Esophagus (tissue), 2 donors: ENCODE measurements at regions not wholly inside any gene's neighbourhood (a gene's known extent, or its start where the extent isn't known, plus 50 kb on each side); places are given as distances from the start of the nearest gene placed in this dataset.

Experiments
- H3K27ac ChIP-seq, 2 donors: one replicate each; pipeline ENCODE4 v1.5.1; 2013; ENCODE audit warnings: low read depth in 2 of 2, mild to moderate bottlenecking in 2 of 2, inconsistent platforms in 1 of 2, low read length in 1 of 2, moderate library complexity in 1 of 2
- H3K27me3 ChIP-seq, 2 donors: one replicate each; pipeline ENCODE4 v1.6.1; 2013; ENCODE audit warnings: low read length in 2 of 2, control low read depth in 1 of 2, mild to moderate bottlenecking in 1 of 2; ENCODE audit not compliant: insufficient read depth in 2 of 2, control insufficient read depth in 1 of 2
- H3K36me3 ChIP-seq, 2 donors: one replicate each; pipeline ENCODE4 v1.6.1; 2013; ENCODE audit warnings: low read length in 1 of 2; ENCODE audit not compliant: control insufficient read depth in 2 of 2, insufficient read depth in 2 of 2
- H3K4me1 ChIP-seq, 2 donors: one replicate each; pipeline ENCODE4 v1.6.1; 2013; ENCODE audit warnings: low read length in 1 of 2; ENCODE audit not compliant: control insufficient read depth in 2 of 2, insufficient read depth in 2 of 2
- H3K4me3 ChIP-seq, 2 donors: one replicate each; pipeline ENCODE4 v1.5.1; 2013; ENCODE audit warnings: low read length in 2 of 2, mild to moderate bottlenecking in 2 of 2, low read depth in 1 of 2, moderate library complexity in 1 of 2
- H3K9me3 ChIP-seq, 2 donors: one replicate each; pipeline ENCODE4 v1.6.1; 2013; ENCODE audit warnings: mild to moderate bottlenecking in 2 of 2, low read depth in 1 of 2, low read length in 1 of 2, moderate library complexity in 1 of 2; ENCODE audit not compliant: control insufficient read depth in 2 of 2, insufficient read depth in 1 of 2
- WGBS, 2 donors: extraction: QIAGEN DNeasy Blood & Tissue Kit; methylation state at CpG; one replicate each; pipeline ENCODE4 v1.1.7; 2013; 5-methylcytosine and 5-hydroxymethylcytosine counted together
- donor health status: healthy with polysubstance abuse.
- donor health status: Bipolar disorder and iron deficiency.

- Histone ChIP-seq H3K4me1 (peaks cover 5 to 10% of the 10 kb centered on the region in 2 donors), H3K27me3 (no peaks in the 10 kb centered on the region), H3K9me3 (peaks cover 0 to 3% of the 10 kb centered on the region in 2 donors), H3K4me3 (no peak overlapping the region), H3K36me3 (no peaks in the 10 kb centered on the region), H3K27ac (no peak overlapping the region)
- 95 to 96% methylated on average over 44 of the region's 44 CpGs for WGBS, 2 donors
These were observed 420.0 kb upstream of the MYT1L start for GRCh38 chr2:2750867-2751714.

GRCh38 chr2:2749206-2749598, 418.1 kb upstream of the MYT1L start:
- Histone ChIP-seq H3K4me1 (peaks cover 5 to 10% of the 10 kb centered on the region in 2 donors), H3K4me3 (no peak overlapping the region), H3K27me3 (no peaks in the 10 kb centered on the region), H3K36me3 (no peaks in the 10 kb centered on the region), H3K27ac (no peak overlapping the region), H3K9me3 (peaks cover 0 to 3% of the 10 kb centered on the region in 2 donors)
- 90 to 93% methylated on average over 9 of the region's 9 CpGs for WGBS, 2 donors

GRCh38 chr2:2748399-2749205, 417.5 kb upstream of the MYT1L start:
- Histone ChIP-seq H3K4me1 (peaks cover 5 to 10% of the 10 kb centered on the region in 2 donors), H3K9me3 (peaks cover 0 to 3% of the 10 kb centered on the region in 2 donors), H3K27me3 (no peaks in the 10 kb centered on the region), H3K36me3 (no peaks in the 10 kb centered on the region), H3K4me3 (no peak overlapping the region), H3K27ac (no peak overlapping the region)
- 73 to 75% methylated on average over 13 of the region's 13 CpGs for WGBS, 2 donors

- Histone ChIP-seq H3K27me3 (no peaks in the 10 kb centered on the region), H3K4me3 (no peak overlapping the region), H3K4me1 (peaks cover 5 to 15% of the 10 kb centered on the region in 2 donors), H3K36me3 (no peaks in the 10 kb centered on the region), H3K9me3 (peaks cover 0 to 3% of the 10 kb centered on the region in 2 donors), H3K27ac (no peak overlapping the region)
- 43 to 65% methylated on average over 7 of the region's 7 CpGs for WGBS, 2 donors
These were observed 416.8 kb upstream of the MYT1L start for GRCh38 chr2:2747797-2748301.

- 89 to 90% methylated on average over 6 of the region's 6 CpGs for WGBS, 2 donors
- no peaks in the 10 kb centered on the region for H3K27me3 ChIP-seq
These were observed 415.7 kb upstream of the MYT1L start for GRCh38 chr2:2746731-2747130.

GRCh38 chr2:2744958-2745715, 414.1 kb upstream of the MYT1L start:
- Histone ChIP-seq H3K9me3 (no peaks in the 10 kb centered on the region), H3K4me1 (peaks cover 5 to 22% of the 10 kb centered on the region in 2 donors), H3K4me3 (no peak overlapping the region), H3K27ac (no peak overlapping the region), H3K36me3 (no peaks in the 10 kb centered on the region), H3K27me3 (no peaks in the 10 kb centered on the region)
- 86 to 92% methylated on average over 13 of the region's 13 CpGs for WGBS, 2 donors

More at GRCh38 chr2:2746731-2747130, 415.7 kb upstream of the MYT1L start:
- Histone ChIP-seq H3K27ac (no peak overlapping the region), H3K36me3 (no peaks in the 10 kb centered on the region), H3K4me3 (no peak overlapping the region), H3K4me1 (peaks cover 5 to 17% of the 10 kb centered on the region in 2 donors), H3K9me3 (peaks cover 0 to 3% of the 10 kb centered on the region in 2 donors)

GRCh38 chr2:2744107-2744506, 413.0 kb upstream of the MYT1L start:
- H3K9me3 ChIP-seq = no peaks in the 10 kb centered on the region
- H3K4me3 ChIP-seq = no peak overlapping the region
- H3K36me3 ChIP-seq = no peaks in the 10 kb centered on the region
- H3K4me1 ChIP-seq = peaks cover 5 to 26% of the 10 kb centered on the region in 2 donors
- H3K27ac ChIP-seq = no peak overlapping the region
- H3K27me3 ChIP-seq = no peaks in the 10 kb centered on the region
- 69 to 75% methylated on average over 5 of the region's 5 CpGs for WGBS, 2 donors

- Histone ChIP-seq H3K9me3 (no peaks in the 10 kb centered on the region), H3K27me3 (no peaks in the 10 kb centered on the region), H3K4me1 (peaks cover 0 to 24% of the 10 kb centered on the region in 2 donors), H3K27ac (no peak overlapping the region), H3K36me3 (no peaks in the 10 kb centered on the region), H3K4me3 (no peak overlapping the region)
- 28 to 46% methylated on average over 6 of the region's 6 CpGs for WGBS, 2 donors
These were observed 412.1 kb upstream of the MYT1L start for GRCh38 chr2:2743164-2743571.

GRCh38 chr2:2742726-2743125, 411.7 kb upstream of the MYT1L start:
- Histone ChIP-seq H3K4me1 (peaks cover 0 to 20% of the 10 kb centered on the region in 2 donors), H3K9me3 (no peaks in the 10 kb centered on the region), H3K36me3 (no peaks in the 10 kb centered on the region), H3K27me3 (no peaks in the 10 kb centered on the region), H3K27ac (no peak overlapping the region), H3K4me3 (no peak overlapping the region)
- WGBS, 2 donors = 58 to 63% methylated on average over 2 of the region's 2 CpGs
